GM21786 (cell line): ENCODE measurements at regions not wholly inside any gene's neighbourhood (a gene's known extent, or its start where the extent isn't known, plus 50 kb on each side); places are given as distances from the start of the nearest gene placed in this dataset.
A peak's percentile ranks its signal among the peaks of the same experiment; 100 is the strongest.

ENCODE experiments used
- ATAC-seq: cut with Tn5 transposase; IDR thresholded peaks from one replicate; pipeline ENCODE4 v1.9.1; 2021; ENCODE audit not compliant: unreplicated experiment

DNA sequence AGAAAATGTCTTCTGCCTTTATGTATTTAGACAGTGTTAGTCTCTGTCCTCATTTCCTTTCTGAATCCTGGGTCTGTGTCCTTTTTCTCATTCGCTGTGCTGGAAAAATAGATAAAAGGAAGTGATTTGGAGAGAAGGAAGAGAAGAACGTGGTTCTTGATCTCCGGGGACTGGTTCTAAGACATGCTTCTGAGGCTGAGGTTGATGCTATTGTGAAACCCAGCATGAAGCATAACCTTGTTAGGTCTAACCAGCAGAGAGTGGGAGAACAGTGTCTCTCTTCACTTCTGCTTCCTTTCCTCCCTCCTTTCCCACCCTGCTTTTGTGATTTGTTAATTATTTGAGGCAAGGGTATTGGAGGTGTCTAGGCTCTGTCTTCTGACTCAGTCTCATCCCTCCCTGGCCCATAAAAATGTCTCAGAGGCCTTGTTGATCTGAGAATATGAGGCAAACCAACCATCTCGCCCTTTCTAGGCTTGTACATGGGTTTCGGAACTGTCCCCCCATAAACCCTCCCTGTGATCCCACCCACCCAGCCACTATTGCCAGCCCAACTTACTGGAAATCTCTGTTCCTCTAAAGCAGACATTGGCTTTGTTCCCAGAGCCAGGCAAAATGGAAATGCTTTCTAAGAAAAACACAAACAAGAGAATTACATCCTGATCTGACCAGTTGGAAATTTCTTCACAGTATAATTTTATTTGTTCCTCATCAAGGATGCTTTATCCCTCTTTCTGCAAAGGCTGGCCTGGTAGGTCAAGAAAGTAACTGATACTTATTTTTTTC lies 360.6 kb upstream of the TNP1 start:
- no peak for ATAC-seq

DNA sequence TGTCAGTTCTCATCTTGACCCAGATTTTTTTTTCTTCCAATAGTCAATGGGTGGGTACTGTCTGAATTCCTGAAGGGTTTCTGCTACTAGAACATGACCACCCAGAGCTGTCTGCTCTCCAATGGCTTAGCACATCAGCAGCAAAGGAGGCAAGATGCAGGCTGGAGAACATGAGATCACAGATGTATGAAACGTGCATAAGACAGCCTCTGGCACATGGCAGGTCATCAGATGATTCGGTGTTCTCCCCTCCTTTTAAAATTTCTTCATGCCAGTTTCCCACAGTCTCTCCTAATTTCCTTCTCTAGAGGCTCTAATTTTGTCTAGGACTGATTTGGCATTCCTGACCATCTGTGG lies 359.3 kb upstream of the TNP1 start:
- ATAC-seq = no peak

DNA sequence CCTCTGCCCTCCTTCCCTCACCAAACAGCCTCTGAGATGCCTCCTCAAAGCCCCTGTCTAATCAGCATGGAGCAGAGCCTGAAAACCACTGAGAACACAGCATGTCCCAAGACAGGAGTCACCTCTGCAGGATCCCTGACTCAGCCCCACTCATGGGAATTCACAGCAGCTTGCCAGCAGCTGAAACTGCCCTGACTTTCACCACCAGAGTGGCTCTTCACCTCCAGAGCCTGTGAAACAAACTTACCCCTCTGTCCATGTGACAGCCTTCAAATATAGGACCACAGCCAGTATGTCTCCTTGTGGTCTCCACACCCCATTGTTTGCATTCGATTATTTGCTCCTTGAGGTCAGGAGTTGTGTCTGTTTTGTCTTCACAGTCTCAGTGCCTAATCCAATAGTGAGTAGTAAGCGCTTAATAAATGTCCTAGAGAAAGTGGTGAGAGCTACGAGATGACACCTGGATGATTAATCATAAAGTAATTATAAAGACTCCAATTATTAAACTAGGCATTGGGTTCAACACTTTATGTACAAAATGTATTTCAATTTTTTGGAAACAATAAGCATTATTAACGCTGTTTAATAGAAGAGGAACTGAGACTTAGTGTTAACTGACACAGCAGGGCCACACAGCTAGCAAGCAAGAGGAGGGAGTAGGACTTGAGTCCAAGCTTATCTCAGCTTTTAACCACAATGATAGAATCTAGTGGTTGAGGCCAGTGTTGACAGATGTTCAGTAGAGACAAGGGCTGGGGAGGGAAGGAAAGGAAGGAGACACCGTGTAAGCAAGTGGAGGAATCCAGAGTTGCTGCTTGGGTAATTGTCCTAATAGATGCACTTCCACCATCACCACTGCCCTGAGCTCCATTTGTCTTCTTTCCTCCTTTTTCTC lies 358.7 kb upstream of the TNP1 start:
- peak; percentile 60 for ATAC-seq

DNA sequence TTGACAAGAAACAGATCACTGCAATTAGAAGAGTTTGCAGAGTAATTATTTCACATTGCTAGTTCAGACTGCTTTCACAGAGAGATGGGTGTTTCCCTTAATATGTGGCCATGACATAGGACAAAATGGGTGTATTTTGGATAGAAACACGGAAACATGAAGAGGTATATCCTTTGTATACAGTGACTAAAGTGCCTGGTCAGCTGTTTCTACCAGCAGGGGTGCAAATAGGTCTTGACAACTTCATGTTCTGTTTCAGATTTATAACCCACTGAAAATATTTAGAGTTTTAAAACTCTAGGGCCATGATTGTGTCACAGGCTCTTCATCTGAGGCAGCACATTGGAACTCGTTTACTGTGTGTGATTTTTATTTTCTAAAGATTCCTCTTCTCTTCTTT lies 357.1 kb upstream of the TNP1 start:
- no peak for ATAC-seq

GRCh38 chr2:217216316-217216715 lies 356.5 kb upstream of the TNP1 start:
- no peak for ATAC-seq

GRCh38 chr2:217215877-217216276 lies 356.0 kb upstream of the TNP1 start:
- no peak for ATAC-seq

DNA sequence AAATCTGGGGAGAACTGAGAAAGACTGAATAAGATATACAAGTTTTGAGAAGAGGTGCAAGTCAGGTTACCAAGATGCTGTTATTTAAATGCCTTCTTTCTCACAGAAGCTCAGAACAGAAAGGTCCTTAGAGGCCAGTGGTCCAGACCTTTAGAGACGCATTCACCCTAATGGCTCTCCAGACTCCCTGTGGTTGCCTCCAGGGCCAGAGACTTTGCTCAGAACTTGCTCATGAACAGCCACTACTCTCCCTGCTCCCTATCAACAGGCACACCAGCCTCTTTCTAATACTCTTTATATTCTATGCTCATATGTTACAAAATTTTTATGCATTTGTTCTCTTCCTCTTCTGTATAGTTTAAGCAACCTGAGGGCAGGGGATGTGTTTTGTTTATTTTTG lies 349.0 kb upstream of the TNP1 start:
- no peak for ATAC-seq

DNA sequence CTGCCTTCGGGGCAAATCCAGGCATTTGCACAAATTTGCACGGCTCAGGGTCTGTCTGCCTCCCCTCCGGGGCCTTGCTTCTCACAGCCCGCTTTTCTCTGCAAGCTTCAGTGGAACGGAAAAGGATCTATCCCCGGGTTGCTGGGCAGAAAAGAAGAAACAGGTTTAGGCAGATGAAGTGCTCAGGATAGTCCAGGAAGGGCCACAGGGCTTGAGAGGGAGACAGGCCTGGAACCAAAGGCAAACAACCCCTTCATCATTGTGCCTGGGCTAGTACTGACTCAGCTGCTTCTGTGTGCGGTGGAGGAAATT lies 347.8 kb upstream of the TNP1 start:
- ATAC-seq = no peak

DNA sequence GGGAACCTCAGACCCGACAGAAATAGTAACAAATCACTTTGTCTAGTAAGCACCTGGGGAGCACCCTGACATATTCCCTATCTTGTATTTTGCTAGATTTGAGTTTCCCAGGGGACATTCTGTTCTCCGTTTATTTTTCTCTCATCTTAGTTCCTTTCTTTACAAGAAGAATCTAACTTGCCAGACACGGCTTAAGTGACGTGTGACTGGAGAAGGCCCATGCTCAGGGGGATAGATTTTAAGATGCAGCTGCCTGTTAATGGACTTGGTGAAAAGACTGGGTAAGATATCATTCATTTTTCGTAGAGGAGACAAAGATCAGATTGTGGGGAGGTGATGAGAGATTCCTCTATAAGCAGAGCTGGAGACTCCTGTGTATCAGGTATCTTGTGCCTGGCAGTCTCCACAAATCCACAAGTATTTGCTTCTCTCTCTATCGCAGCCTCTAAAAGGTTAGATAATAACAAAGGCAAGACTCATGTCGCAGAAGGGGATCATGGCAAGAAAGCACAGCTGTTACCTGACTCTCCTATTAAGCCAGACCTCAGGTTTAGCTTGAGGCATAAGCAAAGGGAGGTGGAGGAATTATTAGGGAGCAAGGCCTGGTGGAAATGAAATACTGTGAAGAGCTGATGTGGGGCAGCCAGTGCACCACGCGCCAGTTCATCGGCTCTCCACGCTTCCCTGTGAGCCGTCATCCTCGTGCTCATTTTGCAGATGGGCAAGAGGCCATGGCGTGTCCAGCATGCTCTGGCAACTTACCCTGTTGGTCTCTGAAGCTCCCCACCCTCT lies 347.2 kb upstream of the TNP1 start:
- no peak for ATAC-seq

- no peak for ATAC-seq
Observed at GRCh38 chr2:217206016-217206725, 346.3 kb upstream of the TNP1 start.

- no peak for ATAC-seq
Observed at GRCh38 chr2:217204358-217204757, 344.5 kb upstream of the TNP1 start.

DNA sequence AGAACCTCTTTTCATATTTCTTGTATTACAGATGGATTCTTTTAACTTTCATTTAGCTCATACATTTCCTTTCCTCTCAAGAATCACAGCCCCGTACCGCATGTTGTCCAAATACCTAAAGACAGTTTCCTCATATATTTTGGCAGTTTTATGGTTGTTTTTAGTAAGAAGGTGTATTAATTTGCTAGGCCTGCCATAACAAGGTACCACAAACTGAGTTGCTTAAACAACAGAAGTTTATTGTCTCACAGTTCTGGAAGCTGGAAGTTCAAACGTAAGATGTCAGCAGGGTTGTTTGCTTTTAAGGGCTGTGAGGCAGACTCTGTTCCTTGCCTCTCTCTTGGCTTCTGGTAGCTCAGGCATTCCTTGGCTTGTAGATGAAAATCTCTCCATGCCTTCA lies 343.2 kb upstream of the TNP1 start:
- ATAC-seq = no peak

- ATAC-seq = no peak
Observed at GRCh38 chr2:217199255-217199630, 339.4 kb upstream of the TNP1 start.

GRCh38 chr2:217195658-217196446 lies 336.0 kb upstream of the TNP1 start:
- no peak for ATAC-seq

- ATAC-seq = no peak
Observed at GRCh38 chr2:217195016-217195415, 335.2 kb upstream of the TNP1 start.

DNA sequence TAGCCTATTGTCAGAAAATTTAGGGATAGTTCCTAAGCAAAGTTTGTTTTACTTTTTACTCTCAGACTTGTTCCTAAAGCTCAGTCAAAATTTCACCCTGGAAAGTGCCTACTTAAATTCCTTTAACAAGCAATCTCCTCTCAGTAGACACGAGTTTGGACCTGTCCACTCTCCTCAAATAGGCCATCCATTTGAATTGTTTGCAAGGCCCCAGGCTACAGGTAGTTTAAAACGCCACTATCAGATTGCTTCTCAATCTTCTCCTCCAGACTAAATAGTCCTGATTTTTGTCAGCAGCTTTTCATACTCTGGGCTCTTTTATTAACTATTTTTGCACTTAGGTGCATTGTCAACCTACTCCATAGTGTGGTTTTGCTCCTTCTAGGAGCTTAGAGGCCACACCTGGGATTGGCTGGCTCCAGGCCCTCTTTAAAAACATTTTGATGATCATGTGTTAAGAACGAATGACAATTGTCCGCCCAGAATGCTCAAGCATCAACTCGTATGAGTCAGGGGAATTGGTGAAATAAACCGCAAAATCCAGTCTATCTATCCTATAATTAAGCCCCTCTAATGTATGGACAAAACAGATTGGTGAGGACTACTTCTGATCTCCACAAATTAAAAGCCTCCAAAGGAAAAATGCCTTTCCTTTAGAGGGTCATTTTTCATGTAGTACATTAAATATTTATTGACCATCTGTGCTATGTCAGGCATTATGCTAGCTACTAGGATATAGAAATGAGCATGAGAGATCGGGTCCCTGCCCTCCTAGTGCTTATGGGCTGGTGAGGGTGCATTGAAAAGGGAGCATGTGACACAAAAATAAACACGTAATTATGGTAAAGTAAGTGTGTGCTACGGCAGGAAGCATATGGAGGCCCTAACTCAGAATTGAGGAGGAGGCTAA lies 333.8 kb upstream of the TNP1 start:
- no peak for ATAC-seq

GRCh38 chr2:217192366-217192765 lies 332.5 kb upstream of the TNP1 start:
- ATAC-seq = no peak

DNA sequence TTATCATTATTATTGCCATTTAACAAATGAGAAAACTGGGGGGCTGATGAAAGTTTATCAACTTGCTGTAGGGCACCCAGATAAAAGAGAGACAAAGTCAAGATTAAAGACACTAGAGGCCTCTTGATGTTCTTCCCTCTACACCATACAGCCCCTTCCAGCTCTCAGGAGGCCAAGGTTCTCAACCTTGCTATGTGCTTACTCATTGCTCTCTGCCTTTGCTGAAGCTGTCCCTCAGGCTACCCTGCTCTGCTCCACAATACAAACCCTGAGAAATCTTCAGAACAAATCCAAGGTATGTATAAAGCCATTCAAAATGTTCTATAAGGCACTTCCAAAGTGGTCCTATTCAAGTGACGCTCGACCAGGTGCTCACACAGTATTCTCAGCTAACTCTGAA lies 329.9 kb upstream of the TNP1 start:
- no peak for ATAC-seq

DNA sequence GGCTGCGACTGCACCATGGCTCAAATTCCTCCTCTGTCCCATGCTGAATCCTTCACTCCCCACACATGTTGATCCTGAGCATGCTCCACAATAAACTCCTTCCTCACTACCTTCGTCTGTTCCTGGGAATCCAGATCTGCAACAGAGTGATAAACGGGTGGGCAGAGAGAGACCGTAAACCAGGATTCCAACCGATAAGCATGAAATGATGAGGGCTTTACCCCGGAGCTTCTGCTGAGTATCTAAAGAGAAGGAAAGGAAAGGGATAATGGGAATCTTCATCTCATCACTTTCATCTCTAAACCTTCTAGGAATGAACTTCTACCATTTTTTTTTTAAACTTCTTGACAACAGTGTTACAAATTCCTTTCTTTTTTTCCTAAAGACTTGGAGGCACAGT lies 329.3 kb upstream of the TNP1 start:
- no peak for ATAC-seq
